ENCODE measurements at regions not wholly inside any gene's neighbourhood (a gene's known extent, or its start where the extent isn't known, plus 50 kb on each side); places are given as distances from the start of the nearest gene placed in this dataset.

DNA sequence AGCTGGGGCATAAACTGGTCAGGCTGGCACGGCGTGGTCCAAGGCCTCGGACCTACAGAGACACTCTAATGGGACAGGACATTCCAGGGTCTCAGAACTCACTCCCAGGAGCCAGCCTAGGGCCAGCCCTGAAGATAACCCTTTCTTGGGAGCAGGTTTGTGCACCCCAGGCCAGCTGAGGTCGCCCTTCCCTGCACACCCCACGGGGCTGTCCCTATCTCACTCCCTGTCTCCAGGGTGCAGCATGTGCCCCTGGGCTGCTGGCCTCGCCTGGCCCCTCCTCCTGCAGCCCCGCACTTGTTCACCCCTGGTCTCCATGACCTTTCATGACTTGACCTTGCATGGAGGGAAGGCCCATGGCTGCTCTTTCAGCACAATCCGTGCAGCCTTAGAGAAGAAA lies 1321.8 kb downstream of the BRD1 start:
- H3K4me3 ChIP-seq (replicated peaks; ENCODE audit: low read depth, low read length), result no peak overlapping the region
- TF ChIP-seq CTCF (IDR thresholded peaks at IDR 0.05; ENCODE audit: low read depth, low read length, missing control alignments), result no peak
- no peak for DNase-seq (ENCODE audit: extremely low read depth, low read depth)

DNA sequence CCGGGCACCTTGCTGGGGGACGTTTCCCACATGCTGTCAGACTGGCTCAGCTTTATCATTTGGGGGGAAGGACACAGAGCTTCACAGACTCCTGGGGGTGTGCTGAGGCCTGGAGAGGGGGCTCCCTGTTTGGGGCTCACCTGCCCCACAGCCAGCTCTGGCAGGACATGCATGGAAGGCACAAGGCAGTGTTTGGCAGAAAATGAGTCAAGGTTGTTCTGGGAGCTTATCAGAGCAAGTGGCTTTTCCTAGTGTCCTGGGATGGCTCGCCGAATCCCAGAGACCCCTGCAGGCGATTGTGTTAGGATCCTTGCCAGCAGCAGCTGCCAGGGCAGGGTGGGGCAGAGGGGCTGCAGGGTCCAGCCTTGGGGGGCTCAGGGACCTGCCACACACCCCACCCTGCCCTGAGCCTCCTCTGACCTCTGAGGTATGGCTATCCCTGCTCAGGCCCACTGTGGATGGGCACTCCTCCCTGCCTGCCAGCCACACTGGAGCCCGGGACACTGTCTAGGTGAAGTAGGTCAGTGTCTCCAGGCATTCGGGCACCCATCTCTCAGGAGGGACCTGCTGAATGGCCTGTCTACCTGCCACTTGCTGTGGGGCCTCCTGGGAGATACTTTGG lies 1323.0 kb downstream of the BRD1 start:
- no peak for TF ChIP-seq CTCF (IDR thresholded peaks at IDR 0.05; ENCODE audit: low read depth, low read length, missing control alignments)
- DNase-seq (ENCODE audit: extremely low read depth, low read depth), result no peak
- H3K4me3 ChIP-seq (replicated peaks; ENCODE audit: low read depth, low read length), result no peak overlapping the region

GRCh38 chr22:48503876-48504275 lies 1323.8 kb downstream of the BRD1 start:
- DNase-seq (ENCODE audit: extremely low read depth, low read depth), result no peak
- H3K4me3 ChIP-seq (replicated peaks; ENCODE audit: low read depth, low read length), result no peak overlapping the region
- TF ChIP-seq CTCF (IDR thresholded peaks at IDR 0.05; ENCODE audit: low read depth, low read length, missing control alignments), result no peak

DNA sequence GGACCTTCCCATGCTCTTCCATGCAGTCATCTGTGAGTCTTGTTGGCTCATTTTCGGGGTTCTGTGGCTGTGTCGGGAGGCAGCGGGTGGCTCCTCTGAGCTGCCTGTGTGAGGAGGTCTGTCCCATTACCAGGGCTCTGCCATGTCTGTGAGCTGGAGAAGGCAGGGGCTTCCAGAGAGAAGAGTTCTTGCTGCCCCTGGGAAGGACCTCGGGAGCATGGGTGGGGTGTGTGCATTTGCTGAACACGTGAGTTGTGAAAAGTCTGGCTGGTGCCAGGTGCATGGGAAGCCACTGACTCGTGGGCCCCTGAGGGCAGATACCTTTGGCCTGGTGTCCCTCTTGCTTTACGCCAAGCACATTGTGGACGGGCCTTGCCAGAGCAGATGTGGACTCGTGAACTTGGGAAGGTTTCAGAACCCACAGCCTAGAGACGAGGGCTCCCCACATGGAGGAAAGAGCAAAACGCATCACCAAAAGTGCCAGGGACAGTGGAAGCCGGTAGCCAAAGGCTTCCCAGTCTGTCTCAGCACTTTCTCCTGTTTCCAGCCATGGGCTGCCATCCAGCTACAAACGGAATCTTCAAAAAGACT lies 1324.5 kb downstream of the BRD1 start:
- no peak overlapping the region for H3K4me3 ChIP-seq (replicated peaks; ENCODE audit: low read depth, low read length)
- no peak for TF ChIP-seq CTCF (IDR thresholded peaks at IDR 0.05; ENCODE audit: low read depth, low read length, missing control alignments)
- no peak for DNase-seq (ENCODE audit: extremely low read depth, low read depth)

- H3K4me3 ChIP-seq (replicated peaks; ENCODE audit: low read depth, low read length), result no peak overlapping the region
- no peak for DNase-seq (ENCODE audit: extremely low read depth, low read depth)
- no peak for TF ChIP-seq CTCF (IDR thresholded peaks at IDR 0.05; ENCODE audit: low read depth, low read length, missing control alignments)
Measured at GRCh38 chr22:48501231-48501750, 1326.4 kb downstream of the BRD1 start.

DNA sequence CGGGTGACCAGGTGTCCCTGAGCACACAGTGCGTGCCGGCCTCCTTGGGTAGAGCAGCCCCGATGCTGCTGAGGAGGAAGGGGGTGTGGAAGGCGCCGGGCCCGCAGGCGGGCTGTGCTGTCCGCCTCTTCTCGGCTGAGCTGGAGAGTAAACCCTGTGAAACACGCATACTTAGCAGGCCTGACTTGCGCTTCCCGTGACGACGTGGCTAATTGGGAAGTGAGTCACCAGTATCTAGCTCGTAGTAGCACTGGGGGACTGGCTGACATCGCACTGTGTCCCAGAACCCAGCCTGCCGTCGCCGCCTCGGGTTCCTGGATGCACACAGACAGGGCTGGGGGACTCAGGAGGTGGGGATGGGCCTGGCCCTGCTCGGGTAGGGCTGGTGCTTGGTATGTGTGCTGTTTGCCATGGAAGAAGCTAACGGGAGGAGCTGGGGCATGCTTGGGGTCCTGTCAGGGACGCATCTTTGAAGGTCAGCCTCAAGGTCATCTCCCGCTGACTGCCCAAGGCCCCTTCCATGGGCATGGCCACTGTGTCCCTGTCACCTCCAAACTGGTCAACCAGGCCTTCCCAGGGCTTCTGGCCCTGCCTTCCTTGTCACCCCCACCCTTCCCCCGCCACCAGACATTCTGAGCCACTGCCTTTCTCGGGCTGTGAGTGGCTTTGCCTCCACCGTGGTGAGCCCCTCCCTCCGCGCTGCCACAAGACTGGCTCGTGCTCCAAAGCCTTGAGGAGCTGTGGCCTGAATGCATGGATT lies 1327.0 kb downstream of the BRD1 start:
- H3K4me3 ChIP-seq (replicated peaks; ENCODE audit: low read depth, low read length), result no peak overlapping the region
- no peak for DNase-seq (ENCODE audit: extremely low read depth, low read depth)
- TF ChIP-seq CTCF (IDR thresholded peaks at IDR 0.05; ENCODE audit: low read depth, low read length, missing control alignments), result no peak
